HCT116 (cell line): ENCODE measurements at regions not wholly inside any gene's neighbourhood (a gene's known extent, or its start where the extent isn't known, plus 50 kb on each side); places are given as distances from the start of the nearest gene placed in this dataset.

Experiments used
- ATAC-seq: fragments of 200-7000 bp; cut with Tn5 transposase; 2 replicates; pipeline ENCODE4 v1.9.1; 2020; ENCODE audit warnings: mild to moderate bottlenecking, moderate library complexity
- BruUV-seq: library from RNA; stranded (reverse); fragments of 400-500 nt; replicated peaks from 2 replicates; lab custom pipeline; 2021; lab: Mats Ljungman, UMichigan
- CTCF ChIA-PET: fragments of 300-600 bp; sonication (Branson Sonifier 250); formaldehyde crosslinking; loops from one replicate; lab custom pipeline; 2021; ENCODE audit warnings: antibody characterized with exemption; lab: Charles Lee
- POLR2A ChIA-PET: fragments of 300-600, 350-600 bp; sonication (Branson Sonifier 250); formaldehyde crosslinking; loops from one replicate; lab custom pipeline; 2021; ENCODE audit warnings: antibody characterized with exemption; lab: Charles Lee
- RAD21 ChIA-PET, 2 experiments: fragments of 300-600 bp; sonication (Branson Sonifier 250); formaldehyde crosslinking; loops; one replicate each; lab custom pipeline; 2023; ENCODE audit warnings: low total read pairs in 2 of 2; ENCODE audit not compliant: uncharacterized antibody in 2 of 2, unreplicated experiment in 2 of 2, low non-redundant PET in 1 of 2; lab: Charles Lee
- DNase-seq: peaks from one replicate; pipeline ENCODE4 v3.0.0-alpha.2; 2010; ENCODE audit warnings: low read depth, low spot score
- H2AFZ ChIP-seq: fragments of 200-600 bp; shearing (Covaris generic), sonication (generic); 2 replicates; pipeline ENCODE4 v1.6.1; 2017; ENCODE audit warnings: low read depth, mixed run types, mixed read lengths, antibody characterized with exemption, low read length; ENCODE audit not compliant: poor library complexity, severe bottlenecking
- H3K27ac ChIP-seq: 2 replicates; pipeline ENCODE4 v1.5.1; 2012; ENCODE audit warnings: low read depth, low read length
- H3K27me3 ChIP-seq: fragments of 200-600 bp; sonication (generic); 2 replicates; pipeline ENCODE4 v1.6.1; 2016; ENCODE audit warnings: mixed run types, low read length, mixed read lengths; ENCODE audit not compliant: insufficient read depth
- H3K36me3 ChIP-seq, 2 experiments: fragments of 200-500 bp in 1 of 2; fragments of 200-600 bp in 1 of 2; sonication (Bioruptor generic) in 1 of 2; sonication (generic) in 1 of 2; 2 replicates each; pipeline versions ENCODE4 v1.5.1 to v1.6.1; 2014 to 2016; ENCODE audit warnings: low read length in 2 of 2, inconsistent platforms in 1 of 2, mixed read lengths in 1 of 2, mixed run types in 1 of 2; ENCODE audit not compliant: insufficient read depth in 2 of 2, control insufficient read depth in 1 of 2
- H3K4me1 ChIP-seq, 2 experiments: fragments of 200-600 bp in 1 of 2; sonication (generic) in 1 of 2; 2 replicates each; pipeline versions ENCODE4 v1.5.1 to v1.6.1; 2012 to 2017; ENCODE audit warnings: low read length in 2 of 2, inconsistent platforms in 1 of 2, mild to moderate bottlenecking in 1 of 2, mixed read lengths in 1 of 2, mixed run types in 1 of 2, moderate library complexity in 1 of 2; ENCODE audit not compliant: insufficient read depth in 2 of 2, control insufficient read depth in 1 of 2
- H3K4me2 ChIP-seq: fragments of 200-600 bp; sonication (generic); 2 replicates; pipeline ENCODE4 v1.6.1; 2017; ENCODE audit warnings: mixed run types, low read length, mixed read lengths
- H3K4me3 ChIP-seq, 2 experiments: fragments of 200-600 bp in 1 of 2; sonication (generic) in 1 of 2; replicated peaks in 1 of 2; 2 replicates each; pipeline ENCODE4 v1.5.1; 2011 to 2016; ENCODE audit warnings: low read length in 2 of 2, control low read depth in 1 of 2, low read depth in 1 of 2, mild to moderate bottlenecking in 1 of 2, mixed read lengths in 1 of 2, mixed run types in 1 of 2
- H3K79me2 ChIP-seq: fragments of 200-600 bp; sonication (generic); 2 replicates; pipeline ENCODE4 v1.6.1; 2017; ENCODE audit warnings: mild to moderate bottlenecking, mixed run types, low read length, moderate library complexity, mixed read lengths; ENCODE audit not compliant: insufficient read depth
- H3K9ac ChIP-seq: fragments of 200-600 bp; sonication (generic); 2 replicates; pipeline ENCODE4 v1.6.1; 2016; ENCODE audit warnings: low read length, mixed read lengths
- H3K9me2 ChIP-seq: fragments of 200-600 bp; sonication (generic), shearing (Covaris generic); 2 replicates; pipeline ENCODE4 v1.6.1; 2017; ENCODE audit warnings: mixed run types, mild to moderate bottlenecking, moderate library complexity; ENCODE audit not compliant: insufficient read depth
- H3K9me3 ChIP-seq, 2 experiments: fragments of 200-500 bp in 1 of 2; fragments of 200-600 bp in 1 of 2; sonication (Bioruptor generic) in 1 of 2; sonication (generic) in 1 of 2; 2 replicates each; pipeline ENCODE4 v1.6.1; 2014 to 2017; ENCODE audit warnings: low read length in 2 of 2, mixed read lengths in 2 of 2, inconsistent platforms in 1 of 2, low read depth in 1 of 2, mild to moderate bottlenecking in 1 of 2, mixed run types in 1 of 2, moderate library complexity in 1 of 2; ENCODE audit not compliant: control insufficient read depth in 1 of 2, insufficient read depth in 1 of 2
- H4K20me1 ChIP-seq: fragments of 200-600 bp; sonication (generic), shearing (Covaris generic); 2 replicates; pipeline ENCODE4 v1.6.1; 2017; ENCODE audit warnings: mixed run types, mild to moderate bottlenecking, moderate library complexity; ENCODE audit not compliant: insufficient read depth
- ATF3 ChIP-seq: IDR thresholded peaks from 2 replicates; pipeline ENCODE4 v1.6.1; 2012
- CBX3 ChIP-seq: IDR thresholded peaks from 2 replicates; pipeline ENCODE4 v1.6.1; 2012; ENCODE audit warnings: low read depth
- CEBPB ChIP-seq: IDR thresholded peaks from 2 replicates; pipeline ENCODE4 v1.6.1; 2012; ENCODE audit warnings: low read depth
- CTCF ChIP-seq, 3 experiments: fragments of 200-600 bp in 1 of 3; sonication (generic) in 1 of 3; IDR thresholded peaks in 2 of 3; conservative IDR thresholded peaks in 1 of 3; 2 replicates each; pipeline ENCODE4 v1.5.1; 2012 to 2017; ENCODE audit warnings: low read depth in 2 of 3, low read length in 2 of 3, antibody characterized with exemption in 1 of 3, borderline replicate concordance in 1 of 3, control low read depth in 1 of 3, mild to moderate bottlenecking in 1 of 3, mixed read lengths in 1 of 3, mixed run types in 1 of 3, moderate library complexity in 1 of 3; ENCODE audit not compliant: insufficient read depth in 1 of 3
- EGR1 ChIP-seq: IDR thresholded peaks from 2 replicates; pipeline ENCODE4 v1.6.1; 2012; ENCODE audit warnings: low read depth
- ELF1 ChIP-seq: IDR thresholded peaks from 2 replicates; pipeline ENCODE4 v1.6.1; 2012; ENCODE audit warnings: low read depth, borderline replicate concordance
- EZH2 ChIP-seq: fragments of 200-600 bp; sonication (generic); IDR thresholded peaks from 2 replicates; pipeline ENCODE4 v1.6.1; 2017; ENCODE audit warnings: antibody characterized with exemption, mixed run types
- EZH2phosphoT487 ChIP-seq: fragments of 200-600 bp; IDR thresholded peaks from 2 replicates; pipeline ENCODE4 v1.6.1; 2018; ENCODE audit warnings: antibody characterized with exemption, borderline replicate concordance
- JUND ChIP-seq: IDR thresholded peaks from 2 replicates; pipeline ENCODE4 v1.6.1; 2012
- MAX ChIP-seq: IDR thresholded peaks from 2 replicates; pipeline ENCODE4 v1.6.1; 2012
- POLR2A ChIP-seq: IDR thresholded peaks from 2 replicates; pipeline ENCODE4 v1.7.0; 2011; ENCODE audit warnings: borderline replicate concordance; ENCODE audit not compliant: insufficient read depth, insufficient read length; ENCODE audit errors: extremely low read depth
- POLR2AphosphoS5 ChIP-seq: IDR thresholded peaks from 2 replicates; pipeline ENCODE4 v1.6.1; 2011; ENCODE audit warnings: mild to moderate bottlenecking, low read depth, low read length, moderate library complexity
- RAD21 ChIP-seq: IDR thresholded peaks from 2 replicates; pipeline ENCODE4 v1.6.1; 2012; ENCODE audit warnings: low read depth, mild to moderate bottlenecking
- REST ChIP-seq: IDR thresholded peaks from 2 replicates; pipeline ENCODE4 v1.6.1; 2012; ENCODE audit warnings: low read depth
- SIN3A ChIP-seq: IDR thresholded peaks from 2 replicates; pipeline ENCODE4 v1.6.1; 2012; ENCODE audit warnings: low read depth
- SP1 ChIP-seq: IDR thresholded peaks from 2 replicates; pipeline ENCODE4 v1.6.1; 2012; ENCODE audit warnings: low read depth
- SRF ChIP-seq: IDR thresholded peaks from 2 replicates; pipeline ENCODE4 v1.6.1; 2012; ENCODE audit warnings: low read depth
- TCF7L2 ChIP-seq: IDR thresholded peaks from 2 replicates; pipeline ENCODE4 v1.7.0; 2011; ENCODE audit warnings: borderline replicate concordance, inconsistent platforms; ENCODE audit not compliant: insufficient read depth, insufficient read length; ENCODE audit errors: extremely low read depth
- YY1 ChIP-seq: IDR thresholded peaks from 2 replicates; pipeline ENCODE4 v1.6.1; 2011; ENCODE audit warnings: low read length, low read depth, moderate library complexity, mild to moderate bottlenecking; ENCODE audit not compliant: insufficient replicate concordance; ENCODE audit errors: extremely low read depth
- ZNF274 ChIP-seq: fragments of 200-500 bp; sonication (Bioruptor generic); IDR thresholded peaks from 2 replicates; pipeline ENCODE4 v1.6.1; 2014; ENCODE audit warnings: mild to moderate bottlenecking, low read depth, low read length, inconsistent platforms
- intact Hi-C: fragments of 100-400 bp; cut with micrococcal nuclease; formaldehyde crosslinking; loops from 2 replicates; pipeline ENCODE4 v1.10.0; 2022

GRCh38 chr18:47721876-47722275 is 208.6 kb downstream of the SMAD2 start:
- Histone ChIP-seq H3K79me2 (no peaks in the 10 kb centered on the region), H3K4me1 (no peaks in the 10 kb centered on the region), H2AFZ (no peak overlapping the region), H3K4me2 (no peak overlapping the region), H3K27me3 (peaks cover 60% of the 10 kb centered on the region), H3K36me3 (no peaks in the 10 kb centered on the region), H3K9ac (no peak overlapping the region), H3K9me2 (no peaks in the 10 kb centered on the region), H4K20me1 (no peaks in the 10 kb centered on the region), H3K9me3 (no peaks in the 10 kb centered on the region), H3K27ac (no peak overlapping the region), H3K4me3 (no peak overlapping the region)
- intact Hi-C loops, result no loop called here
- no TSS peak for BruUV-seq
- CTCF ChIA-PET, result no interaction called here
- RAD21 ChIA-PET, result no interaction called here
- no peak for DNase-seq
- no peak for TF ChIP-seq YY1
- no peak for TF ChIP-seq REST
- TF ChIP-seq EGR1, result no peak
- TF ChIP-seq EZH2, result no peak
- no peak for TF ChIP-seq POLR2A
- no peak for TF ChIP-seq RAD21
- no peak for TF ChIP-seq MAX
- no peak for TF ChIP-seq POLR2AphosphoS5
- no peak for TF ChIP-seq CEBPB
- TF ChIP-seq SRF, result no peak
- no peak for TF ChIP-seq CBX3
- no peak for TF ChIP-seq CTCF (IDR thresholded peaks at IDR 0.05 in 2 of 3, conservative IDR thresholded peaks at IDR 0.05 in 1 of 3; ENCODE audit: borderline replicate concordance in 1 of 3, insufficient read depth in 1 of 3, low read depth in 2 of 3, low read length in 2 of 3)
- TF ChIP-seq TCF7L2, result no peak
- TF ChIP-seq SIN3A, result no peak
- no peak for TF ChIP-seq EZH2phosphoT487
- no peak for TF ChIP-seq JUND
- no peak for TF ChIP-seq ATF3
- TF ChIP-seq SP1, result no peak
- TF ChIP-seq ZNF274, result no peak
- TF ChIP-seq ELF1, result no peak
- ATAC-seq, result no peak
- POLR2A ChIA-PET, result no interaction called here
